HEK293T (cell line): ENCODE measurements at regions not wholly inside any gene's neighbourhood (a gene's known extent, or its start where the extent isn't known, plus 50 kb on each side); places are given as distances from the start of the nearest gene placed in this dataset.

Experiments
- CTCF ChIA-PET: fragments of 350-600 bp; formaldehyde crosslinking; extraction: SDS; loops from one replicate; lab custom pipeline; 2021; ENCODE audit warnings: antibody characterized with exemption, inconsistent platforms; lab: Yijun Ruan, JAX
- POLR2A ChIA-PET: fragments of 350-600 bp; formaldehyde crosslinking; extraction: SDS; loops from one replicate; lab custom pipeline; 2020; ENCODE audit warnings: antibody characterized with exemption, inconsistent platforms; lab: Yijun Ruan, JAX
- DNase-seq: peaks from one replicate; pipeline ENCODE4 v3.0.0; 2012; ENCODE audit warnings: mixed read lengths; ENCODE audit errors: extremely low spot score
- ARNT ChIP-seq: fragments of 450-650 bp; IDR thresholded peaks from 2 replicates; pipeline ENCODE4 v1.6.1; 2017; ENCODE audit warnings: mild to moderate bottlenecking
- BHLHE40 ChIP-seq: fragments of 450-650 bp; IDR thresholded peaks from 2 replicates; pipeline ENCODE4 v1.6.1; 2016; ENCODE audit warnings: mild to moderate bottlenecking, moderate library complexity, borderline replicate concordance
- CTBP1 ChIP-seq: fragments of 450-650 bp; IDR thresholded peaks from 2 replicates; pipeline ENCODE4 v1.6.1; 2016; ENCODE audit warnings: borderline replicate concordance
- ELF4 ChIP-seq: fragments of 450-650 bp; IDR thresholded peaks from 2 replicates; pipeline ENCODE4 v1.6.1; 2017; ENCODE audit warnings: antibody characterized with exemption
- FOXA1 ChIP-seq: fragments of 450-650 bp; IDR thresholded peaks from 2 replicates; pipeline ENCODE4 v1.6.1; 2016; ENCODE audit warnings: mild to moderate bottlenecking
- FOXK2 ChIP-seq: fragments of 450-650 bp; IDR thresholded peaks from 2 replicates; pipeline ENCODE4 v1.6.1; 2016; ENCODE audit warnings: mild to moderate bottlenecking
- FOXM1 ChIP-seq: fragments of 450-650 bp; IDR thresholded peaks from 2 replicates; pipeline ENCODE4 v1.6.1; 2017; ENCODE audit warnings: mild to moderate bottlenecking, borderline replicate concordance
- HDGF ChIP-seq: fragments of 450-650 bp; IDR thresholded peaks from 2 replicates; pipeline ENCODE4 v1.6.1; 2017; ENCODE audit warnings: antibody characterized with exemption, borderline replicate concordance
- L3MBTL2 ChIP-seq: fragments of 450-650 bp; conservative IDR thresholded peaks from 2 replicates; pipeline ENCODE4 v1.6.1; 2016; ENCODE audit warnings: mild to moderate bottlenecking
- LEF1 ChIP-seq: fragments of 450-650 bp; IDR thresholded peaks from 2 replicates; pipeline ENCODE4 v1.6.1; 2017; ENCODE audit warnings: mild to moderate bottlenecking, borderline replicate concordance
- NFRKB ChIP-seq: fragments of 450-650 bp; IDR thresholded peaks from 2 replicates; pipeline ENCODE4 v1.6.1; 2016; ENCODE audit warnings: mild to moderate bottlenecking, moderate library complexity
- SP1 ChIP-seq: fragments of 450-650 bp; IDR thresholded peaks from 2 replicates; pipeline ENCODE4 v1.6.1; 2017
- SUZ12 ChIP-seq: fragments of 450-650 bp; IDR thresholded peaks from 2 replicates; pipeline ENCODE4 v1.6.1; 2016; ENCODE audit warnings: mild to moderate bottlenecking
- TARDBP ChIP-seq: fragments of 450-650 bp; IDR thresholded peaks from 2 replicates; pipeline ENCODE4 v1.6.1; 2016
- ZNF384 ChIP-seq: fragments of 450-650 bp; IDR thresholded peaks from 2 replicates; pipeline ENCODE4 v1.6.1; 2016
- TF ChIP-seq, protein P1 (sequence below): fragments of 450-650 bp; IDR thresholded peaks from 2 replicates; pipeline ENCODE4 v1.6.1; 2016

DNA sequence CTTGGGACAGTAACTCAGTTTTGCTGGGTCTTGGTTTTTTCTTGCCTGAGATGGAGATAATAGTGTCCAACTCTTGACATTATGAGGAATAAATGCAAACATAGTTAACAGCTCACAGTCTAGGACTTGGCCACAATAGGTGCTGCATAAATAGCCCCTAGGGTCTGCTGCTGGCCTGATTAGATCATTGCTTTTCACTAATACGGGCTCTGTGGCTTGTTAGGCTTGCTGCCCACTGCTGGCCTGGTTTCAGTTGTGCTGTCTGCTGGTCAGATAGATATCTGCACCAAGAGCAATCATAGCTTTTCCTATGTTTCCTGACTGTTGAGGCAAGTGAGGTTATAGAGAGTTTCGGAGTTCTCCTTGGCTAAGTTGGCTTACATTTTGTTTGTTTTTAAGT, 246.1 kb downstream of the DNAJB9 start:
- TF ChIP-seq L3MBTL2 = no peak
- TF ChIP-seq NFRKB = no peak
- TF ChIP-seq LEF1 = no peak
- TF ChIP-seq SP1 = no peak
- no peak for TF ChIP-seq ZNF384
- no peak for TF ChIP-seq HDGF
- TF ChIP-seq FOXA1 = no peak
- no peak for TF ChIP-seq ARNT
- no peak for TF ChIP-seq SUZ12
- TF ChIP-seq ELF4 = no peak
- TF ChIP-seq, protein P1, sequence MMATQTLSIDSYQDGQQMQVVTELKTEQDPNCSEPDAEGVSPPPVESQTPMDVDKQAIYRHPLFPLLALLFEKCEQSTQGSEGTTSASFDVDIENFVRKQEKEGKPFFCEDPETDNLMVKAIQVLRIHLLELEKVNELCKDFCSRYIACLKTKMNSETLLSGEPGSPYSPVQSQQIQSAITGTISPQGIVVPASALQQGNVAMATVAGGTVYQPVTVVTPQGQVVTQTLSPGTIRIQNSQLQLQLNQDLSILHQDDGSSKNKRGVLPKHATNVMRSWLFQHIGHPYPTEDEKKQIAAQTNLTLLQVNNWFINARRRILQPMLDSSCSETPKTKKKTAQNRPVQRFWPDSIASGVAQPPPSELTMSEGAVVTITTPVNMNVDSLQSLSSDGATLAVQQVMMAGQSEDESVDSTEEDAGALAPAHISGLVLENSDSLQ = no peak
- no peak for TF ChIP-seq FOXK2
- TF ChIP-seq FOXM1 = no peak
- no peak for TF ChIP-seq BHLHE40
- TF ChIP-seq TARDBP = no peak
- POLR2A ChIA-PET = no interaction called here
- DNase-seq = no peak
- CTCF ChIA-PET = no interaction called here

DNA sequence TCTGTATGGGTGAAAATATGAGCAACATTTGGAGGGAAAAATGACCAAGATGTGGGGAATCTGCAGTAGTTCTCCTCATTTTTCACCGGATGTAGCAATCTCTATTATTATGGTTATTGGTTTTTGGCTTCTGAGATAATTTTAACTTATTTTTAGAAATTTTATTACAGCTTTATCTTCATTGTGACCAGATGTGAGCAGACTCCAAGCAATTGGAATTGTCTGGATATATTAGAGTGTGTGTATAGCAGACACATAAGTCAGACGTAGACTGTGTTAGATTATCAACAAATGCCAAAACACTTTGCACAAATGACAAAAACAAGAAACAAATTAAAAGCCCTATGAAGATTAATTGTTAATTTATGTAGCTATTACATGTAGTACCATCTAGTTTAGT, 249.1 kb downstream of the DNAJB9 start:
- ChIA-PET POLR2A (no interaction called here), CTCF (no interaction called here)

DNA sequence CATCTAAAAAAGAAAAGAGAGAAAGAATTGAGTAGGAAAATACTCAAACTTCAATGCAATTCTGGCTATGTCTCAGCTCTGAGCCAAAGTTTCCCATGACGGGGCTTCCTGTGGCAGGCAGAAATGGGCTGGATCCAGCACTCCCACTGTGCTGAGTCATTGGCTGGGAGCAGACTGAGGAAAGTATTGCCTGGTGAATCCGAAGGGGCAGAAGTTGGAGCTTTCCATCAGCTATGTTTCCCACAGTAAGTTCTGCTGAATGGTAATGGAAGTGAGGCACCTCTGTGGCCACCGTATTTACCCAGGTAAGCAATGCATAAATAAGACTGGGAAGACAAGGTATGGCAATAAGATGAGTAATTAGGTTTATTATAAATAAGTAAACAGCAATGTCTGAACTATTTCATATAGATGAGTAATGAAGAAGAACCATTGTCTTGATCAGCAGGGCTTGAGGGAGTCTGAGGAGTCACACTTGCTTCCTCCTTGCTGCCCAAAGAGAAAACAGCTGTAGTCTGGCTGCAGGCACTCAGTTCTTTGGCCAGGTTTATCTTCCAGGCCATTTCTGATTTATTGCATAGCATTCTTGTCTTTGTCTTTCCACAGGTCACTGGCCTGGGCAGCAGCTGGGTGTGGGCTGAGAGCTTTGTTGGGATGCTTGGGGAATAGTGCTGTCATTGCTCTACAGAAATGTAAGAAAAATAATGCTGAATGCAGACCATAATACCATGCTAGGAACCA, 255.3 kb downstream of the DNAJB9 start:
- TF ChIP-seq FOXK2 (no peak), ARNT (no peak), HDGF (no peak), BHLHE40 (no peak), FOXM1 (no peak), SP1 (no peak), ELF4 (no peak), FOXA1 (no peak), L3MBTL2 (no peak), CTBP1 (no peak)
- CTCF ChIA-PET = no interaction called here
- POLR2A ChIA-PET = no interaction called here
- DNase-seq = no peak

More for the DNA sequence above, 249.1 kb downstream of the DNAJB9 start:
- no peak for DNase-seq
- no peak for TF ChIP-seq FOXK2
- no peak for TF ChIP-seq L3MBTL2
- TF ChIP-seq CTBP1 = no peak
- TF ChIP-seq FOXM1 = no peak
- no peak for TF ChIP-seq LEF1
- no peak for TF ChIP-seq SUZ12
- no peak for TF ChIP-seq TARDBP
- no peak for TF ChIP-seq ELF4
- no peak for TF ChIP-seq HDGF
- no peak for TF ChIP-seq FOXA1
- TF ChIP-seq ARNT = no peak
- TF ChIP-seq, protein P1 = no peak
- TF ChIP-seq ZNF384 = no peak
- TF ChIP-seq NFRKB = no peak
- TF ChIP-seq SP1 = no peak
- no peak for TF ChIP-seq BHLHE40

DNA sequence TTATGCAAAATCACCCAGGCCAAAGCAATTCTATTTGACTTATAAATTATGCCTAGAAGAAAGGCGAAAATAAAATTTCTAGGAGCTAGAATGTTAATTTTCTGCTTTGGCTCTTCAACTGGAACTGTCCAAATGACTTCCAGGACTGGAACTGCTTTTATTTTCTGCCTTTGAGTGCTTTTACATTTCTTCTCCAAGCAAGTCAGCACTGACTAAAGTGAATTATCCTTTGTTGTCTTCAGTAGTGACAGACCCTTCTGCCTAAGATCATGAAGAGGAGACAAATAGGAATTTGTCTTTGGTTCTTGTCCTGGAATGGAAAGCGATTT, 255.9 kb downstream of the DNAJB9 start:
- no peak for DNase-seq
- TF ChIP-seq SUZ12 (no peak), FOXM1 (no peak), L3MBTL2 (no peak), ZNF384 (no peak), BHLHE40 (no peak), FOXK2 (no peak), NFRKB (no peak), ARNT (no peak), TARDBP (no peak), FOXA1 (no peak), SP1 (no peak), ELF4 (no peak), HDGF (no peak), CTBP1 (no peak)
- TF ChIP-seq, protein P1 = no peak
- ChIA-PET CTCF (no interaction called here), POLR2A (no interaction called here)

DNA sequence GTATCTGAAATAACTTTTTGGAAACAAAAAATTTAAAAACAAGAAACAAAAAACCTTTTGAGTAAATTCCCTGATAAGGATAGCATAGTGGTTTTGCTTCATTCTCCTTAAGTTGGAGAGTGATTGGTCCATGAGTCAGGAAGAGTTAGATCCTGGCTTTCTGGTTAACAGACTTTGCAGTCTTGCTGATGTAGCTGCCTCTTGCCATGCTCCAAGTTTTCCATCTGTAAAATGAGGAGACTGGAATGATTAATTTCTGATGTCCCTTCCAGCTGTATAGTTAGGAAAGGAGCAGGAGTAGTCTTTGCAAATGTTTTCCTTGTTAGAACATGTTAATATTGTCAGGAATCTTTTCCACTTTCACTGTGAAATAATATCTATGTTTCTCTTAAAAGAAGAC, 266.6 kb downstream of the DNAJB9 start:
- POLR2A ChIA-PET = no interaction called here
- CTCF ChIA-PET = no interaction called here
- no peak for DNase-seq
- TF ChIP-seq FOXM1 = no peak
- TF ChIP-seq ZNF384 = no peak
- TF ChIP-seq CTBP1 = no peak
- TF ChIP-seq LEF1 = no peak
- no peak for TF ChIP-seq L3MBTL2
- TF ChIP-seq FOXK2 = no peak

DNA sequence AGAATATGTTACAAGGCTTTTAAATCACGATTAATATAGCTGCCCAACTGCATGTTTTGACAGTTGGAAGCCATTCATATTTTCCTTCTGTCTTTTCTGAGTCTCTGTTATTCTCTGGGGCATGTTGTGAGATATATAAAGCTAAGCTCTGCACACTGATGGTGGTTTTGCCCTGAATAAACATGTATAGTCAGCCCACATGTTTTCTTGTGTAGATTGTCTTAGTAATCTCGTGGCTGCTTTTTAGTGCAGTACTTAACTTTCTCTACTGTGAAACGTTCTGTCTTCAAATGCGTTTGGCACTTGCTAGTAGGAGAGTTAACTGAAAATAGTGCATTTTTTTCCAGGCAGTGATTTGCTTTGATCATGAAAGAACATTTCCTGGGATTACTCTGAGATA, 268.5 kb downstream of the DNAJB9 start:
- CTCF ChIA-PET = no interaction called here
- DNase-seq = no peak
- POLR2A ChIA-PET = no interaction called here
- TF ChIP-seq BHLHE40 (no peak), FOXM1 (no peak), HDGF (no peak), SUZ12 (no peak), ELF4 (no peak), LEF1 (no peak), L3MBTL2 (no peak), FOXA1 (no peak), TARDBP (no peak), FOXK2 (no peak), CTBP1 (no peak), SP1 (no peak), NFRKB (no peak), ARNT (no peak), ZNF384 (no peak)
- TF ChIP-seq, protein P1 = no peak
